M059J (cell line): ENCODE measurements at regions not wholly inside any gene's neighbourhood (a gene's known extent, or its start where the extent isn't known, plus 50 kb on each side); places are given as distances from the start of the nearest gene placed in this dataset.

Source experiments
- DNase-seq: peaks from one replicate; pipeline ENCODE4 v3.0.0-alpha.2; 2012; ENCODE audit warnings: low read depth

- DNase-seq: no peak
Measured at GRCh38 chr2:228654707-228655106, 473.2 kb upstream of the SPHKAP start.

- no peak for DNase-seq
Measured at GRCh38 chr2:228653884-228654283, 472.4 kb upstream of the SPHKAP start.

- no peak for DNase-seq
Measured at GRCh38 chr2:228652366-228652765, 470.9 kb upstream of the SPHKAP start.

- DNase-seq: no peak
Measured at GRCh38 chr2:228649876-228650275, 468.4 kb upstream of the SPHKAP start.

- no peak for DNase-seq
Measured at GRCh38 chr2:228649447-228649846, 468.0 kb upstream of the SPHKAP start.

GRCh38 chr2:228648541-228648940, 467.1 kb upstream of the SPHKAP start:
- DNase-seq: no peak

GRCh38 chr2:228646061-228646460, 464.6 kb upstream of the SPHKAP start:
- DNase-seq: peak; percentile 19

GRCh38 chr2:228644199-228644598, 462.7 kb upstream of the SPHKAP start:
- no peak for DNase-seq

GRCh38 chr2:228642861-228643260, 461.4 kb upstream of the SPHKAP start:
- no peak for DNase-seq

GRCh38 chr2:228630786-228631185, 449.3 kb upstream of the SPHKAP start:
- DNase-seq: peak; percentile 13

- DNase-seq: no peak
Measured at GRCh38 chr2:228629251-228629650, 447.8 kb upstream of the SPHKAP start.

GRCh38 chr2:228628682-228629081, 447.2 kb upstream of the SPHKAP start:
- DNase-seq: peak; percentile 9

GRCh38 chr2:228627510-228627909, 446.0 kb upstream of the SPHKAP start:
- DNase-seq: no peak

GRCh38 chr2:228625481-228625880, 444.0 kb upstream of the SPHKAP start:
- no peak for DNase-seq

GRCh38 chr2:228624733-228625132, 443.2 kb upstream of the SPHKAP start:
- DNase-seq: no peak

- DNase-seq: no peak
Measured at GRCh38 chr2:228615496-228615895, 434.0 kb upstream of the SPHKAP start.

GRCh38 chr2:228614741-228615140, 433.3 kb upstream of the SPHKAP start:
- no peak for DNase-seq

GRCh38 chr2:228613133-228613850, 431.8 kb upstream of the SPHKAP start:
- peak; percentile 81 for DNase-seq

GRCh38 chr2:228611171-228611570, 429.7 kb upstream of the SPHKAP start:
- no peak for DNase-seq

- peak; percentile 35 for DNase-seq
Measured at GRCh38 chr2:228602288-228602687, 420.8 kb upstream of the SPHKAP start.

- DNase-seq: peak; percentile 64
Measured at GRCh38 chr2:228600265-228600664, 418.8 kb upstream of the SPHKAP start.

- no peak for DNase-seq
Measured at GRCh38 chr2:228599781-228600180, 418.3 kb upstream of the SPHKAP start.

- peak; percentile 32 for DNase-seq
Measured at GRCh38 chr2:228599297-228599696, 417.8 kb upstream of the SPHKAP start.

- DNase-seq: no peak
Measured at GRCh38 chr2:228597032-228597431, 415.5 kb upstream of the SPHKAP start.
